Gastrocnemius medialis (tissue), 4 donors: ENCODE measurements at regions not wholly inside any gene's neighbourhood (a gene's known extent, or its start where the extent isn't known, plus 50 kb on each side); places are given as distances from the start of the nearest gene placed in this dataset.

Experiments used
- POLR2A ChIP-seq, 2 donors: fragments of 450-650 bp; IDR thresholded peaks; one replicate each; pipeline ENCODE4 v1.6.1; 2017; ENCODE audit warnings: antibody characterized with exemption in 2 of 2, mild to moderate bottlenecking in 2 of 2, moderate library complexity in 2 of 2
- TF ChIP-seq, protein P1 (sequence below), 5 experiments: fragments of 450-650 bp in 3 of 5; fragments of 200-600 bp in 2 of 5; sonication (generic) in 2 of 5; IDR thresholded peaks in 4 of 5; conservative IDR thresholded peaks in 1 of 5; 1 replicate in 4 of 5; 2 replicates in 1 of 5; pipeline ENCODE4 v1.5.1; 2016 to 2019; ENCODE audit warnings: antibody characterized with exemption in 5 of 5, mild to moderate bottlenecking in 3 of 5, moderate library complexity in 3 of 5

DNA sequence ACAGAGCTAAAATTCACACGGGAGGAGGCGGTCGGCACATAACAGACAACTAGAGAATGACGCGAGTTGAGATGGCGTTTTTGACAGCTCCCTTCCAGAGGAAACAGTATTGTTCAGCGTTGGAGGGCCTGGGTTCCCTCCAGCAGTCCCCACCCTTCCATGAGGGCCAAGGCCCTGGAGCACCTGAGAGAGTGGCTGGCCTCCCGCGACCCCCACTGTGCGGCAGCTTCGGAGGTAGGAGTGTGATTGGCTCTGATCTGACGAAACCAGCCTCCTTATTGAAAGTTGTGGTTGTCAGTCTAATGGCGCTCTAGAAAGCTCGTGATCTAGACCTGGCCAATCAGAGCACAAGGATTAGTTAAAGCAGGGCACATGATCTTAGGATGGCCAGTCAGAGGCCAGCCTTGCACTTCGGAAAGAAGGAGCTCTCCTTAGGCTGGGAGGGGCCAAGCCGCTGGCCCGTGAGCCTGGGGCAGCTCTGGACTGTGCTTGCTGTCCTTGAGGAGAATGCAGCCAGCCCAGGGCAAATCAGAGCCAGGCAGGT, 104.5 kb upstream of the CELF4 start:
- TF ChIP-seq, protein P1, sequence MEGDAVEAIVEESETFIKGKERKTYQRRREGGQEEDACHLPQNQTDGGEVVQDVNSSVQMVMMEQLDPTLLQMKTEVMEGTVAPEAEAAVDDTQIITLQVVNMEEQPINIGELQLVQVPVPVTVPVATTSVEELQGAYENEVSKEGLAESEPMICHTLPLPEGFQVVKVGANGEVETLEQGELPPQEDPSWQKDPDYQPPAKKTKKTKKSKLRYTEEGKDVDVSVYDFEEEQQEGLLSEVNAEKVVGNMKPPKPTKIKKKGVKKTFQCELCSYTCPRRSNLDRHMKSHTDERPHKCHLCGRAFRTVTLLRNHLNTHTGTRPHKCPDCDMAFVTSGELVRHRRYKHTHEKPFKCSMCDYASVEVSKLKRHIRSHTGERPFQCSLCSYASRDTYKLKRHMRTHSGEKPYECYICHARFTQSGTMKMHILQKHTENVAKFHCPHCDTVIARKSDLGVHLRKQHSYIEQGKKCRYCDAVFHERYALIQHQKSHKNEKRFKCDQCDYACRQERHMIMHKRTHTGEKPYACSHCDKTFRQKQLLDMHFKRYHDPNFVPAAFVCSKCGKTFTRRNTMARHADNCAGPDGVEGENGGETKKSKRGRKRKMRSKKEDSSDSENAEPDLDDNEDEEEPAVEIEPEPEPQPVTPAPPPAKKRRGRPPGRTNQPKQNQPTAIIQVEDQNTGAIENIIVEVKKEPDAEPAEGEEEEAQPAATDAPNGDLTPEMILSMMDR (IDR thresholded peaks at IDR 0.05 in 4 of 5, conservative IDR thresholded peaks at IDR 0.05 in 1 of 5) = no peak
- no peak for TF ChIP-seq POLR2A (IDR thresholded peaks at IDR 0.05)
